AG20443 (cell line): ENCODE measurements at regions not wholly inside any gene's neighbourhood (a gene's known extent, or its start where the extent isn't known, plus 50 kb on each side); places are given as distances from the start of the nearest gene placed in this dataset.
A peak's percentile ranks its signal among the peaks of the same experiment; 100 is the strongest.
"Not testable (repeated sequence)": the region's sequence is repeated elsewhere in the genome, so short reads cannot be mapped to it uniquely, and the experiment has no call there.

Experiments
- DNase-seq: peaks from one replicate; pipeline ENCODE4 v3.0.0; 2012; ENCODE audit warnings: low spot score, mixed read lengths

DNA sequence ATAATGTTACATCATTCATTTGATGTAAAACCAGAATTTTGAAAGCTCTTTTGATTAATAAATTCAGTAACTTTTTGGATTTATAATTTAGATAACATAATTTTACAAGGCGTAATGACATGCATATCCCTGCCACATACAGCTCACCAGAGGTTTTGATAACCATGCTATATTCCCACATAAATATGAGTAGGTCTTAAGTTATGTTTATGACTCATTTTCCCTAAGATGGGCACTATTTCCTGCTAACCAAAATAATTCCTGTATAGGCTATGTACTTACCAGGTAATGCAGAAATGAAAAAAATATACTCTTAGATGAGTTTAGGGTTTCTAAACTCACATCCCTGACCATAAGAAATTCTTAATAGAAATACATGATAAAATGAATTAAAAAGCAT, 93.9 kb upstream of the EDIL3 start:
- no peak for DNase-seq

DNA sequence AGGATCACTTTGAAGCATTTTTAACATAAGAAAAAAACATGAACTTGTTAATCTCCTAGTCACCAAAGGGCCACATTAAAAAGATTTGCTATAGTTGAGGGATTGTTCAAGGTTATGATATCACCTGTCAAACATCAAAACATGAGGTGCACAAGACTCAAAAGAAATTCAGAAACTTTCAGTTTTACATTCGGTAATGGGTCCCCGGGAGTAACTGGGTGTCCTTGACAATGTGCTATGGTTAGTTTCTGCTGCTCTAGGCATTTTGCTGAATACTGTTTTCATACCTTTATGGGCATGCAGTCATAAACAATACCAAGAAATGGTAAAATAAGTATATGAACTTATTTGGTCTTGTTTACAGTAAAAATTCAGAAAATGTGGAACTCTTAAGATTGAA, 92.8 kb upstream of the EDIL3 start:
- DNase-seq, result no peak

DNA sequence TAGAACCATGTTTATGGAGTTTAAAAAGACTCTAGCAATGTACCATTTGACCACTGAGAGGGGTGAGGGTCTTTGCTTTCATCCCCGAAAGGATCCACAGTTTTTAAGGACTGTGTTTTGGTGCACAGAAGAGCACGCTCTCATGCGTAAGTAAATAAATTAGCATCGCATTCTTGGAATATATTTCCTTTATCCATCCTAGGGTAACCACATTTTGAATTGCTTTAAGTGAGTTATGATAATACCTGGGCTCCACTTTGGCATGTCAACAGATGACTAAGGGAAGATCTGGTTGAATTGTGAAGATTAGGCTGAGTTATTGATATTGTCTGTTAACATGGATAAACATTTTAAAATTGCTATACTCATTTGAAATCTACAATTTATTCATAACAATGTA, 89.4 kb upstream of the EDIL3 start:
- no peak for DNase-seq

DNA sequence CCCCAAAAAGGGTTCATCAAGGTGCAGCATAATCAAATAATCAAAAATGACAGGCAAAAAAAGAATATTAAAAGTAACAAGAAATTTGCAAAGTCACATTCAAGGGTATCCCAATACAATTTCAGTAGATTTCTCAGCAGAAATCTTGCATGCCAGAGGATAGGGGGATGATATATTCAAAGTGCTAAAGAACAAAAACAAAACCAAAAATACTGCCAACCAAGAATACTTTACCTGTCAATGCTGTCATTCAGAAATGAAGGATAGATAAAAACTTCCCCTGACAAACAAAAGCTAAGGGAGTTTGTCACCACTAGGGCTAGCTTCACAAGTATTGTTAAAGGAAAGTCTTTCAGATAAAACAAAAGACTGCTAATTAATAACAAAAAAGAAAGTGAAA, 68.7 kb upstream of the EDIL3 start:
- no peak for DNase-seq

DNA sequence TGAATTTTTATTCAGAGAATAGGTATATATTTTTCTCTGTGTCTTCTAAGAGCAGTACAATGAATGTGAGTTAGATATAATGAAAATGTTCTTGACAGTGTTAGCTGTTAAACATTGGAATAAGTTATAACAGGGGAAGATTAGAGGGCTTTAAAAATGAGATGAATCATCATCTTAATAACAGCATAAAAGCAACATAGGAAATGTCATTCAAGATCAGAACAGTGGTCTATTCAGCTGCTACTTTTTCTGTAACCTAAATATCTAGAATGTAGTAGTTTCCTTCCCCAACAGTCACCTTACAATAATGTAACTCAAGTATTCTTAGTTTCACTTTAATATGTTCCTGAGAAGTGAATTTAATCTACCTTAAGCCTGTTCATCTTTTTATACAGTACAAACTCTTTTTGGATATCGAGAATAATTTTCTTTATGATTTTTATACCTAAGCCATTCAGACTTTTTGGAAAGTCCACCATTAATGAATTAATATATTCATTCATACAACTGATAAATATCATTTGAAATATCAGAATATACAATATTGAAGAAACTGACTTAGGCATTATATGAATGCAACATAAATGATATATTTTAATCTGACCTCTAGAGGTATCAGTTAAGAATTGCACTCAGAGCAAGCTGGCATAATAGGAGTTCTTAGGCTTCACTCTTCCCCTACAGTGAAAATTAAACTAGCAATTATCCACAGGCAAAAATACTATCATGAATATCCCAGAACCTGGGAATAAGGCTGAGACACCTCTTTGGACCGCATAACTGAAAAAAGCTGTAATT, 66.1 kb upstream of the EDIL3 start:
- peak; percentile 20 for DNase-seq

DNA sequence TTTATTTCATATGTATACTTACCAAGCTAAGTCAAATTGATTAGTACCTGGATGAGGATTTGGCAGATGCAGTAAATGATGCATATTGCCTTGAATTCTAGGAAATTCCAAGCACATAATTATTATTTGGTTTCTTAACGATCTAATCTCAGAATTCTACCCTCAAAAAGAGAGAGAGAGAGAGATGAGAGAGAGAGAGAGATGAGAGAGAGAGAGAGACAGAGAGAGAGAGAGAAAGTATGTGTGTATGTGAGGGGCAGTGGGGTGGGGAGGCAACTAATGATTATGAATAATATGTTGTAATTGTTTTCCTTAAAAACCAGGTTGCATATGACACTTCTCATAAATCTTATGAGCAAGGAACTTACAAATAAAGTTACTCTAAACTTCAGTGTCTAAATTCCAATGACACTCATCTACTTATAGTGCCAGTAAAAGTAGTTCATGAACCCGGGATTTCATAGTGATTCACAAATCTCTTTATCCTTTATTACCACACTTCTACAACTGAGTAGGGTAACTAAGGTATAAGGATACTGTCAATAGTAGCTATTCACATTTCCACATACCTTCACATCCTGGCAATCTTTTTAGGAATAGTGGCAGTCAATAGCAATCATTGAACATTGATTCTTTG, 60.5 kb upstream of the EDIL3 start:
- no peak for DNase-seq

DNA sequence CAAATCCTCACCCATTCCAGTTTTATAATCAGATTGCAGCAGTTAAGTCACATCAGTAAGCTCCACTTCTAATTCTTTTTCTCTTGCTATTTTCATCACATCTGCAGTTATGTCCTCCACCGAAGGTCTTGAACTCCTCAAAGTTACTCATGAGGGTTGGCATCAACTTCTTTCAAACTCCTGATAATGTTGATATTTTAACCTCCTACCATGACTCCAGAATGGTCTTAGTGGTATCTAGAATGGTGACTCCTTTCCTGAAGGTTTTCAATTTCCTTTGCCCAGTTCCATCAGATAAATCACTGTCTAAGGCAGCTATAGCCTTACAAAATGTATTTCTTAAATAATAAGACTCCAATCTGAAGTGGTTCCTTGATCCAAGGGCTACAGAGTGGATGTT, 53.8 kb upstream of the EDIL3 start:
- no peak for DNase-seq

DNA sequence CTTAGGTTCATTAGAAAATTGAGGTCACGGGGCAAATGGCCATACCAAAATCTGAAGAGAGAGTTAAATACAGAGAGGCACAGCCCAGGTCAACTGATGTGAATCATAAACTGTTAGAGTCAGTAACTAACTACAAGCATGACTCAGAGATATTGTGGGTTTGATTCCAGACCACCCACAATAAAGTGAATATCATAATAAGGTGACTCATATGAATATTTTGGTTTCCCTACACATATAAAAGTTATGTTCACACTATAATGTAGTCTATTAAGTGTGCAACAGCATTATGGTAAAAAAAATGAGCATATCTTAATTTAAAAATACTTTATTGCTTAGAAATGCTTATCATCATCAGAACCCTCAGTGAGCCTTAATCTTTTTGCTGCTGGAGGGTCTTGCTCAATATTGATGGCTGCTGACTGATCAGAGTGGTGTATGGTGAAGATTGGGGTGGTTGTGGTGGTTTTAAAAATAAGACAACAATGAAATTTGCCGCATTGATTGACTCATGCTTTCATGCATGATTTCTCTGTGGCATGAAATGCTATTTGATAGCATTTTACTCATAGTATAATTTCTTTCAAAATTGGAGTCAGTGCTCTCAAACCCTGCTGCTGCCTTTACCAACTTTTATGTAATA, 53.1 kb upstream of the EDIL3 start:
- DNase-seq, result peak; percentile 19

DNA sequence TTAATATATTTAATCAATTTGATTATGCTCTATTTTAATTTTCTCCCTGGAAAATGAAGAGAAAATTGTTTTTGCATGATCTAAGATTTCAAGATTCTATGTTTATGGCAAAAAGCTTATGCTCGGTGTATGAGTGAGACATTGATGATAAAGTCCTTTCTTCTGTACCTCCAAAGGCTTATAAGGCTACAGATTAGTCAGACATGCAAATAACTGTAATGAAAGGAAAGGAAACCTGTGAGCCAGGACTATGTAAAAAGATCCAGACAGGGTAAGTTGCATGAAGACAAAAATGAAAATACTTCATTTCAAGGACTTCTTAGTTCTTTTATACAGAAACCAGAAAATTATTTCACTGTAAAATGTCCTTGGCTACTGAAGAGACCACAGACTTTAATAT, 52.2 kb upstream of the EDIL3 start:
- DNase-seq, result no peak

DNA sequence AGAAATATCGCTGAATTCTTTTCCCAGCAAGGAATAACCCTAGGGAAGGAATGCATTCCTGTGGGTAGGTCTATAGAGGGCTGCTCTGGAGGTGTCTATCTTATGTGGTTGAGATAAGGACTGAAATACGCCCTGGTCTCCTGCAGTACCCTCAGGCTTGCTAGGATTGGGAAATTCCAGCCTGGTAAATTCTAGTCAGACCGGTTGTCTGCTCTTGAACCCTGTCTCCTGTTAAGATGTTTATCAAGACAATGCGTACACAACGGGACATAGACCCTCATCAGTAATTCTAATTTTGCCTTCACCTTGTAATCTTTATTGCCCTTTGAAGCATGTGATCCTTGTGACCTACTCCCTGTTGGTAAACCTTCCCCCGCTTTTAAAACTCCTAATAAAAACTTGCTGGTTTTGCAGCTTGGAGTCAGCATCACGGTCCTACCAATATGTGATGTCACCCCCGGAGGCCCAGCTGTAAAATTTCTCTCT, 51.2 kb upstream of the EDIL3 start:
- DNase-seq, result not testable (repeated sequence)
